ENCODE measurements at regions not wholly inside any gene's neighbourhood (a gene's known extent, or its start where the extent isn't known, plus 50 kb on each side); places are given as distances from the start of the nearest gene placed in this dataset.

GRCh38 chr11:104830508-104830907, 67.8 kb downstream of the CASP12 start:
- no peak for DNase-seq (ENCODE audit: low read depth in 2 of 3, low spot score in 2 of 3)

- DNase-seq (ENCODE audit: low read depth in 2 of 3, low spot score in 2 of 3) = no peak
These were observed 68.2 kb downstream of the CASP12 start for GRCh38 chr11:104830080-104830479.

- no peak for DNase-seq (ENCODE audit: low read depth in 2 of 3, low spot score in 2 of 3)
These were observed 71.5 kb downstream of the CASP12 start for GRCh38 chr11:104826772-104827171.

GRCh38 chr11:104823657-104824056, 74.6 kb downstream of the CASP12 start:
- DNase-seq (ENCODE audit: low read depth in 2 of 3, low spot score in 2 of 3) = no peak

- no peak for DNase-seq (ENCODE audit: low read depth in 2 of 3, low spot score in 2 of 3)
These were observed 77.8 kb downstream of the CASP12 start for GRCh38 chr11:104820431-104820830.

GRCh38 chr11:104819603-104820002, 78.7 kb downstream of the CASP12 start:
- no peak for DNase-seq (ENCODE audit: low read depth in 2 of 3, low spot score in 2 of 3)

- no peak for DNase-seq (ENCODE audit: low read depth in 2 of 3, low spot score in 2 of 3)
These were observed 79.2 kb downstream of the CASP12 start for GRCh38 chr11:104819107-104819506.

- DNase-seq (ENCODE audit: low read depth in 2 of 3, low spot score in 2 of 3) = no peak
These were observed 80.3 kb downstream of the CASP12 start for GRCh38 chr11:104817973-104818372.

- DNase-seq (ENCODE audit: low read depth in 2 of 3, low spot score in 2 of 3) = no peak
These were observed 84.7 kb downstream of the CASP12 start for GRCh38 chr11:104813532-104813931.

- DNase-seq (ENCODE audit: low read depth in 2 of 3, low spot score in 2 of 3) = no peak
These were observed 86.0 kb downstream of the CASP12 start for GRCh38 chr11:104812103-104812788.

GRCh38 chr11:104803776-104804175, 94.5 kb downstream of the CASP12 start:
- no peak for DNase-seq (ENCODE audit: low read depth in 2 of 3, low spot score in 2 of 3)

- DNase-seq (ENCODE audit: low read depth in 2 of 3, low spot score in 2 of 3) = no peak
These were observed 99.0 kb downstream of the CASP12 start for GRCh38 chr11:104799251-104799650.

GRCh38 chr11:104798789-104799188, 99.5 kb downstream of the CASP12 start:
- DNase-seq (ENCODE audit: low read depth in 2 of 3, low spot score in 2 of 3) = no peak

GRCh38 chr11:104796301-104796700, 102.0 kb downstream of the CASP12 start:
- no peak for DNase-seq (ENCODE audit: low read depth in 2 of 3, low spot score in 2 of 3)

- DNase-seq (ENCODE audit: low read depth in 2 of 3, low spot score in 2 of 3) = no peak
These were observed 102.6 kb downstream of the CASP12 start for GRCh38 chr11:104795501-104796213.

- DNase-seq (ENCODE audit: low read depth in 2 of 3, low spot score in 2 of 3) = no peak
These were observed 105.4 kb downstream of the CASP12 start for GRCh38 chr11:104792861-104793260.

GRCh38 chr11:104791896-104792295, 106.4 kb downstream of the CASP12 start:
- DNase-seq (ENCODE audit: low read depth in 2 of 3, low spot score in 2 of 3) = no peak

GRCh38 chr11:104784684-104785460, 113.4 kb downstream of the CASP12 start:
- DNase-seq (ENCODE audit: low read depth in 2 of 3, low spot score in 2 of 3) = no peak

- no peak for DNase-seq (ENCODE audit: low read depth in 2 of 3, low spot score in 2 of 3)
These were observed 115.0 kb downstream of the CASP12 start for GRCh38 chr11:104783241-104783640.

GRCh38 chr11:104782377-104782754, 115.9 kb downstream of the CASP12 start:
- DNase-seq (ENCODE audit: low read depth in 2 of 3, low spot score in 2 of 3) = no peak

- no peak for DNase-seq (ENCODE audit: low read depth in 2 of 3, low spot score in 2 of 3)
These were observed 116.4 kb downstream of the CASP12 start for GRCh38 chr11:104781719-104782376.

- no peak for DNase-seq (ENCODE audit: low read depth in 2 of 3, low spot score in 2 of 3)
These were observed 117.2 kb downstream of the CASP12 start for GRCh38 chr11:104781037-104781436.

Measured in activated CD8-positive, alpha-beta memory T cell treated with anti-CD3 and anti-CD28 coated beads for 48 hours (primary cell).